Natural killer cell (primary cell): ENCODE measurements at regions not wholly inside any gene's neighbourhood (a gene's known extent, or its start where the extent isn't known, plus 50 kb on each side); places are given as distances from the start of the nearest gene placed in this dataset.
"Not testable (repeated sequence)": the region's sequence is repeated elsewhere in the genome, so short reads cannot be mapped to it uniquely, and the experiment has no call there.

ENCODE experiments used
- ATAC-seq, 3 donors: fragments of 150-1000 bp in 2 of 3; fragments of 200-7000 bp in 1 of 3; cut with Tn5 transposase; 1 replicate in 1 of 3; 2 replicates in 2 of 3; pipeline ENCODE4 v1.10.0; 2021; ENCODE audit warnings: mild to moderate bottlenecking in 2 of 3, moderate library complexity in 2 of 3
- DNase-seq, 2 donors: peaks; one replicate each; pipeline versions ENCODE4 v3.0.0 to v3.0.0-alpha.2; 2013 to 2021; ENCODE audit warnings: mixed read lengths in 1 of 2
- H3K27ac ChIP-seq: one replicate; pipeline ENCODE4 v1.5.1; 2013; ENCODE audit warnings: mild to moderate bottlenecking, low read length
- H3K27me3 ChIP-seq: one replicate; pipeline ENCODE4 v1.6.1; 2013; ENCODE audit warnings: low read length; ENCODE audit not compliant: control insufficient read depth, insufficient read depth
- H3K36me3 ChIP-seq: one replicate; pipeline ENCODE4 v1.6.1; 2013; ENCODE audit warnings: low read length; ENCODE audit not compliant: control insufficient read depth, insufficient read depth
- H3K4me1 ChIP-seq: one replicate; pipeline ENCODE4 v1.6.1; 2013; ENCODE audit warnings: low read length; ENCODE audit not compliant: control insufficient read depth, insufficient read depth
- H3K4me3 ChIP-seq: one replicate; pipeline ENCODE4 v1.5.1; 2013; ENCODE audit warnings: low read length
- H3K9me3 ChIP-seq: one replicate; pipeline ENCODE4 v1.6.1; 2013; ENCODE audit warnings: low read length; ENCODE audit not compliant: control insufficient read depth, insufficient read depth
- H3K27ac Mint-ChIP-seq, 2 donors: one replicate each; pipeline ENCODE4 v1.8.0; 2022; ENCODE audit warnings: mild to moderate bottlenecking in 2 of 2, mixed read lengths in 2 of 2, moderate library complexity in 1 of 2
- H3K27me3 Mint-ChIP-seq, 2 donors: one replicate each; pipeline ENCODE4 v1.8.0; 2022; ENCODE audit warnings: low read depth in 2 of 2, mixed read lengths in 2 of 2
- H3K36me3 Mint-ChIP-seq: one replicate; pipeline ENCODE4 v1.8.0; 2022; ENCODE audit warnings: mixed read lengths
- H3K4me1 Mint-ChIP-seq, 2 donors: one replicate each; pipeline ENCODE4 v1.8.0; 2022; ENCODE audit warnings: mixed read lengths in 2 of 2
- H3K4me3 Mint-ChIP-seq: one replicate; pipeline ENCODE4 v1.8.0; 2022; ENCODE audit warnings: mild to moderate bottlenecking, moderate library complexity, mixed read lengths
- H3K9me3 Mint-ChIP-seq, 2 donors: one replicate each; pipeline ENCODE4 v1.8.0; 2022; ENCODE audit warnings: mixed read lengths in 2 of 2
- CTCF ChIP-seq: fragments of 200-600 bp; IDR thresholded peaks from one replicate; pipeline ENCODE4 v1.8.0; 2022; ENCODE audit warnings: antibody characterized with exemption
- WGBS: methylation state at CpG from one replicate; pipeline ENCODE4 v1.1.7; 2013; ENCODE audit warnings: missing lambda C conversion rate; ENCODE audit not compliant: insufficient coverage; 5-methylcytosine and 5-hydroxymethylcytosine counted together
- intact Hi-C: fragments of 100-400 bp; cut with micrococcal nuclease; formaldehyde crosslinking; loops from one replicate; pipeline ENCODE4 v1.14.2; 2022

- intact Hi-C loops = loop anchor here (5.0 kb wide), 1 partner anchor 126 kb away; no protein-coding TSS in a partner anchor
- no peak overlapping the region for H3K4me3 Mint-ChIP-seq
- peak overlapping the region in 1 of 2 donors; percentile 98 for H3K27ac Mint-ChIP-seq
- H3K4me3 ChIP-seq = no peak overlapping the region
- TF ChIP-seq CTCF = no peak
- no peaks in the 10 kb centered on the region for H3K9me3 ChIP-seq
- H3K36me3 ChIP-seq = no peaks in the 10 kb centered on the region
- peaks cover 32 to 33% of the 10 kb centered on the region in 2 donors for H3K4me1 Mint-ChIP-seq
- peaks cover 12% of the 10 kb centered on the region for H3K4me1 ChIP-seq
- H3K9me3 Mint-ChIP-seq = no peaks in the 10 kb centered on the region
- no peak for ATAC-seq
- DNase-seq = no peak
- no peaks in the 10 kb centered on the region for H3K27me3 ChIP-seq
- no peak overlapping the region for H3K27ac ChIP-seq
- H3K27me3 Mint-ChIP-seq = peaks cover 0 to 3% of the 10 kb centered on the region in 2 donors
- no peaks in the 10 kb centered on the region for H3K36me3 Mint-ChIP-seq
Observed at GRCh38 chr3:25913179-25913578, 123.3 kb downstream of the OXSM start.

- H3K36me3 ChIP-seq = no peaks in the 10 kb centered on the region
- Mint-ChIP-seq H3K4me1 (peaks cover 22 to 23% of the 10 kb centered on the region in 2 donors), H3K27ac (no peak overlapping the region), H3K27me3 (peaks cover 7 to 16% of the 10 kb centered on the region in 2 donors), H3K4me3 (no peak overlapping the region), H3K36me3 (peaks cover 5% of the 10 kb centered on the region), H3K9me3 (no peaks in the 10 kb centered on the region)
- no peaks in the 10 kb centered on the region for H3K27me3 ChIP-seq
- H3K9me3 ChIP-seq = no peaks in the 10 kb centered on the region
- intact Hi-C loops = no loop called here
- H3K4me1 ChIP-seq = peaks cover 12% of the 10 kb centered on the region
- TF ChIP-seq CTCF = no peak
- DNase-seq = no peak
- WGBS = 100% methylated on average over 1 of the region's 2 CpGs
- no peak for ATAC-seq
- H3K4me3 ChIP-seq = no peak overlapping the region
- no peak overlapping the region for H3K27ac ChIP-seq
Observed at GRCh38 chr3:25915673-25916072, 125.8 kb downstream of the OXSM start.

GRCh38 chr3:25916321-25916720 is 126.4 kb downstream of the OXSM start:
- Mint-ChIP-seq H3K36me3 (peaks cover 7% of the 10 kb centered on the region), H3K4me3 (no peak overlapping the region), H3K27ac (no peak overlapping the region), H3K9me3 (no peaks in the 10 kb centered on the region), H3K27me3 (peaks cover 12 to 23% of the 10 kb centered on the region in 2 donors), H3K4me1 (peaks cover 16 to 17% of the 10 kb centered on the region in 2 donors)
- DNase-seq (no peak), ATAC-seq (no peak)
- no peak for TF ChIP-seq CTCF
- H3K36me3 ChIP-seq = no peaks in the 10 kb centered on the region
- H3K27me3 ChIP-seq = no peaks in the 10 kb centered on the region
- no peaks in the 10 kb centered on the region for H3K9me3 ChIP-seq
- H3K27ac ChIP-seq = no peak overlapping the region
- H3K4me3 ChIP-seq = no peak overlapping the region
- 0% methylated on average over 1 of the region's 1 CpG for WGBS
- peaks cover 8% of the 10 kb centered on the region for H3K4me1 ChIP-seq
- intact Hi-C loops = no loop called here

GRCh38 chr3:25931967-25932366 is 142.1 kb downstream of the OXSM start:
- H3K36me3 ChIP-seq, H3K4me3 ChIP-seq, H3K4me3 Mint-ChIP-seq, H3K27me3 ChIP-seq, H3K27ac Mint-ChIP-seq, H3K4me1 ChIP-seq, DNase-seq, intact Hi-C loops, H3K9me3 ChIP-seq, ATAC-seq, H3K27me3 Mint-ChIP-seq, H3K4me1 Mint-ChIP-seq, H3K27ac ChIP-seq: not testable (repeated sequence)
- peaks cover 15% of the 10 kb centered on the region for H3K36me3 Mint-ChIP-seq
- peaks cover 6 to 12% of the 10 kb centered on the region in 2 donors for H3K9me3 Mint-ChIP-seq
- 85% methylated on average over 6 of the region's 6 CpGs for whole genome bisulfite sequencing
